Vagina (tissue), 2 donors: ENCODE measurements at regions not wholly inside any gene's neighbourhood (a gene's known extent, or its start where the extent isn't known, plus 50 kb on each side); places are given as distances from the start of the nearest gene placed in this dataset.
"Not testable (repeated sequence)": the region's sequence is repeated elsewhere in the genome, so short reads cannot be mapped to it uniquely, and the experiment has no call there.

Source experiments
- DNase-seq, 2 donors: peaks; one replicate each; pipeline ENCODE4 v3.0.0-alpha.2; 2017; ENCODE audit errors: extremely low spot score in 2 of 2
- H3K27ac ChIP-seq: fragments of 200-600 bp; sonication (generic); one replicate; pipeline ENCODE4 v1.5.1; 2019
- H3K27me3 ChIP-seq: fragments of 200-600 bp; sonication (generic); one replicate; pipeline ENCODE4 v1.5.1; 2019
- H3K36me3 ChIP-seq, 2 donors: fragments of 200-600 bp; sonication (generic); one replicate each; pipeline ENCODE4 v1.5.1; 2017 to 2019
- H3K4me1 ChIP-seq: fragments of 200-600 bp; sonication (generic); one replicate; pipeline ENCODE4 v1.5.1; 2019
- H3K4me3 ChIP-seq, 2 donors: fragments of 200-600 bp; sonication (generic); 1 replicate in 1 of 2; 2 replicates in 1 of 2; pipeline ENCODE4 v1.5.1; 2016 to 2019
- H3K9me3 ChIP-seq: fragments of 200-600 bp; sonication (generic); one replicate; pipeline ENCODE4 v1.5.1; 2019
- POLR2A ChIP-seq, 2 donors: fragments of 450-650 bp; IDR thresholded peaks; one replicate each; pipeline ENCODE4 v1.6.1; 2017; ENCODE audit warnings: antibody characterized with exemption in 2 of 2, mild to moderate bottlenecking in 2 of 2, moderate library complexity in 2 of 2
- POLR2AphosphoS5 ChIP-seq, 2 donors: sonication (generic); formaldehyde crosslinking; IDR thresholded peaks; one replicate each; pipeline ENCODE4 v1.9.0; 2017; ENCODE audit warnings: antibody characterized with exemption in 2 of 2, mild to moderate bottlenecking in 2 of 2, low read depth in 1 of 2; ENCODE audit not compliant: insufficient read depth in 1 of 2
- intact Hi-C: fragments of 100-400 bp; cut with DNase I; formaldehyde crosslinking; loops from one replicate; pipeline ENCODE4 v1.15.1; 2023
- TF ChIP-seq, protein P1 (sequence below), 3 experiments: fragments of 450-650 bp in 2 of 3; fragments of 200-600 bp in 1 of 3; sonication (generic) in 1 of 3; IDR thresholded peaks; one replicate each; pipeline ENCODE4 v1.5.1; 2017 to 2019; ENCODE audit warnings: antibody characterized with exemption in 3 of 3, mild to moderate bottlenecking in 2 of 3, moderate library complexity in 2 of 3

DNA sequence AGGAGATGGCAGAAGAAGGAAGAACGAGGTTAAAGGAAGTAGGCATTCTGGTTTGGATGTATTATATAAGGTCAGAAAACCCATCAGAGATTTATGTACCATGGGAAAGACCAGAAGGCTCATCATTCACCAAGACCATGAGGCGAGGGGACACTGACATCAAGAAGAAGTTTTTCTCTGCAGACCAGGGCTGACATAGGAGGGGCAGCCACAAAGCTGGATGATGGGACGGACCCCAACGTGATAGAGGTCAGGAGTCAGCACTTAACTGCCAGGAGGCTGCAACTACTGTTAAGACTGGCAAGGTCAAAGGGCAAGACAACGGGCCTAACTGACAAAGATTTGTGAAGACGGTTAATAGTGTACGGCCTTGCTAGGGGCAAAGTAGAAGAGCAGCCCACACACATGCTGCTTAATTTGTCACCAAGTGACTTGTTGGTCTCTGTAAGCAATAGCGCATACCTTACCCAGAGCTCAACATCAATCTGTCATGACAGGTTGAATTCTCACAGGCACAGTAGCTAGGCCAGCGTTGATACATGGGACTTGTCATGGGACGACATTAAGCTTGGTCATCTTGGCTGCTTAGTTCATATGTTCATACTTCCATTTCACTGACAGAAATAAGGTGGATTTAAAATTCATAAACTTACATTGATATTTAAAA is 579.7 kb upstream of the CDH10 start:
- Histone ChIP-seq H3K27ac (no peak overlapping the region), H3K36me3 (no peaks in the 10 kb centered on the region), H3K27me3 (no peaks in the 10 kb centered on the region), H3K9me3 (no peaks in the 10 kb centered on the region), H3K4me3 (no peak overlapping the region), H3K4me1 (no peaks in the 10 kb centered on the region)
- intact Hi-C loops, result no loop called here
- TF ChIP-seq POLR2AphosphoS5 (IDR thresholded peaks at IDR 0.05; ENCODE audit: insufficient read depth in 1 of 2, low read depth in 1 of 2), result no peak
- TF ChIP-seq, protein P1, sequence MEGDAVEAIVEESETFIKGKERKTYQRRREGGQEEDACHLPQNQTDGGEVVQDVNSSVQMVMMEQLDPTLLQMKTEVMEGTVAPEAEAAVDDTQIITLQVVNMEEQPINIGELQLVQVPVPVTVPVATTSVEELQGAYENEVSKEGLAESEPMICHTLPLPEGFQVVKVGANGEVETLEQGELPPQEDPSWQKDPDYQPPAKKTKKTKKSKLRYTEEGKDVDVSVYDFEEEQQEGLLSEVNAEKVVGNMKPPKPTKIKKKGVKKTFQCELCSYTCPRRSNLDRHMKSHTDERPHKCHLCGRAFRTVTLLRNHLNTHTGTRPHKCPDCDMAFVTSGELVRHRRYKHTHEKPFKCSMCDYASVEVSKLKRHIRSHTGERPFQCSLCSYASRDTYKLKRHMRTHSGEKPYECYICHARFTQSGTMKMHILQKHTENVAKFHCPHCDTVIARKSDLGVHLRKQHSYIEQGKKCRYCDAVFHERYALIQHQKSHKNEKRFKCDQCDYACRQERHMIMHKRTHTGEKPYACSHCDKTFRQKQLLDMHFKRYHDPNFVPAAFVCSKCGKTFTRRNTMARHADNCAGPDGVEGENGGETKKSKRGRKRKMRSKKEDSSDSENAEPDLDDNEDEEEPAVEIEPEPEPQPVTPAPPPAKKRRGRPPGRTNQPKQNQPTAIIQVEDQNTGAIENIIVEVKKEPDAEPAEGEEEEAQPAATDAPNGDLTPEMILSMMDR (IDR thresholded peaks at IDR 0.05), result no peak
- TF ChIP-seq POLR2A (IDR thresholded peaks at IDR 0.05), result no peak
- DNase-seq, result no peak

- intact Hi-C loops, H3K27ac ChIP-seq, H3K36me3 ChIP-seq, H3K27me3 ChIP-seq, H3K9me3 ChIP-seq, DNase-seq, H3K4me3 ChIP-seq, H3K4me1 ChIP-seq: not testable (repeated sequence)
Measured at GRCh38 chr5:25199902-25200301, 555.1 kb upstream of the CDH10 start.

DNA sequence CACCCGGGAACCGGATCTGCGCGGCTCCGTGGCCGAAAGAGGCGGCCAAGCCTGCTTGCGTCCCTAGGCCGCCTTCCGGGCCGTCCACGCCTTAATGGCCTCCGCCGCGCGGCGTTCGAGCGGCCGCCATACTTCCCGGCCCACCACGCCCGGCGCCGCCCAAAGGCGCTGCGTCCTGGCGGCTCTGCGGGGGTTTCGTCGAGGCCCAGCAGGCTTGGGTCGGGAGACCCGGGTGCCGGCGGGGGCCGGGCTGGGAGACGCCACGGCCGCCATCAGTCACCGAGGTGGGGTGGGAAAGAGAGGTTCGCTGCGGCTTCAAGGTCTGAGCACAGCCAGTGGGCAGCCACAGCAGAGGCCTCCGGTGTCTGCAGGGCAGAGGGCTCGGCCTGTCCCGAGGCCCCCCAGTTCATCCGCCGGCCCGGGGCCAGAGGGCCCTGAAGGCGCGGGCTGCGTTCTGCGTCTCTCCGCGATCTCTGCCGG is 545.8 kb upstream of the CDH10 start:
- Histone ChIP-seq H3K36me3 (no peaks in the 10 kb centered on the region), H3K4me1 (no peaks in the 10 kb centered on the region), H3K9me3 (no peaks in the 10 kb centered on the region), H3K27ac (no peak overlapping the region), H3K27me3 (no peaks in the 10 kb centered on the region), H3K4me3 (no peak overlapping the region)
- DNase-seq, result no peak
- TF ChIP-seq POLR2A (IDR thresholded peaks at IDR 0.05) (no peak), POLR2AphosphoS5 (IDR thresholded peaks at IDR 0.05; ENCODE audit: insufficient read depth in 1 of 2, low read depth in 1 of 2) (no peak)
- TF ChIP-seq, protein P1 (IDR thresholded peaks at IDR 0.05), result no peak
- intact Hi-C loops, result no loop called here

GRCh38 chr5:25181249-25181648 is 536.5 kb upstream of the CDH10 start:
- DNase-seq, result no peak
- Histone ChIP-seq H3K4me1 (no peaks in the 10 kb centered on the region), H3K9me3 (no peaks in the 10 kb centered on the region), H3K27ac (no peak overlapping the region), H3K4me3 (no peak overlapping the region), H3K27me3 (no peaks in the 10 kb centered on the region), H3K36me3 (no peaks in the 10 kb centered on the region)
- TF ChIP-seq POLR2A (IDR thresholded peaks at IDR 0.05), result no peak
- TF ChIP-seq, protein P1 (IDR thresholded peaks at IDR 0.05), result no peak
- TF ChIP-seq POLR2AphosphoS5 (IDR thresholded peaks at IDR 0.05; ENCODE audit: insufficient read depth in 1 of 2, low read depth in 1 of 2), result no peak
- intact Hi-C loops, result no loop called here

GRCh38 chr5:25162616-25163015 is 517.8 kb upstream of the CDH10 start:
- H3K4me3 ChIP-seq, H3K4me1 ChIP-seq, H3K36me3 ChIP-seq, H3K9me3 ChIP-seq, intact Hi-C loops, H3K27me3 ChIP-seq, DNase-seq, H3K27ac ChIP-seq: not testable (repeated sequence)

DNA sequence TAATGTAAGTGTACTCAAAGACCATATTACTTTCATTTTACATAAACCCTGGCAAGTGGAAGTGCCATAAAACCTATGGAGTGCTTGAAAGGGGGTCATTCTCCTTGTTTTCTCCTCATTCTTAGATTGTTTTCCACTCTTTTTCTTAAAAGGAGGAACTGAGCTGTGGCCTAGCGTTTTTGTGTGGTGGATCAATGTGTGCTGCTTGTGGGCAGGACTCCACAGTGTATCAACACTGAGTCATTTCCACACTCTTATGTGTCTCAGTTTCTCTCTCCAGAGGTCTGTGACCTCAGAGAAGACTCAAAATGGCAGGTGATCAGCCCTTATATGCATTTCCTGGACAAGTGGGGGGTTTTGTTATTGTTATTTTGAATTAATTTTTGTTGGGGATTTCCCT is 516.1 kb upstream of the CDH10 start:
- no peak overlapping the region for H3K4me3 ChIP-seq
- no peak overlapping the region for H3K27ac ChIP-seq
- DNase-seq, result no peak
- no peaks in the 10 kb centered on the region for H3K36me3 ChIP-seq
- intact Hi-C loops, result no loop called here
- H3K27me3 ChIP-seq, result no peaks in the 10 kb centered on the region
- no peaks in the 10 kb centered on the region for H3K9me3 ChIP-seq
- TF ChIP-seq POLR2AphosphoS5 (IDR thresholded peaks at IDR 0.05; ENCODE audit: insufficient read depth in 1 of 2, low read depth in 1 of 2) (no peak), POLR2A (IDR thresholded peaks at IDR 0.05) (no peak)
- TF ChIP-seq, protein P1 (IDR thresholded peaks at IDR 0.05), result no peak
- no peaks in the 10 kb centered on the region for H3K4me1 ChIP-seq
